HCT116 (cell line): ENCODE measurements at regions not wholly inside any gene's neighbourhood (a gene's known extent, or its start where the extent isn't known, plus 50 kb on each side); places are given as distances from the start of the nearest gene placed in this dataset.

ENCODE experiments used
- ATAC-seq: fragments of 200-7000 bp; cut with Tn5 transposase; 2 replicates; pipeline ENCODE4 v1.9.1; 2020; ENCODE audit warnings: mild to moderate bottlenecking, moderate library complexity
- BruUV-seq: library from RNA; stranded (reverse); fragments of 400-500 nt; replicated peaks from 2 replicates; lab custom pipeline; 2021; lab: Mats Ljungman, UMichigan
- CTCF ChIA-PET: fragments of 300-600 bp; sonication (Branson Sonifier 250); formaldehyde crosslinking; loops from one replicate; lab custom pipeline; 2021; ENCODE audit warnings: antibody characterized with exemption; lab: Charles Lee
- POLR2A ChIA-PET: fragments of 300-600, 350-600 bp; sonication (Branson Sonifier 250); formaldehyde crosslinking; loops from one replicate; lab custom pipeline; 2021; ENCODE audit warnings: antibody characterized with exemption; lab: Charles Lee
- RAD21 ChIA-PET, 2 experiments: fragments of 300-600 bp; sonication (Branson Sonifier 250); formaldehyde crosslinking; loops; one replicate each; lab custom pipeline; 2023; ENCODE audit warnings: low total read pairs in 2 of 2; ENCODE audit not compliant: uncharacterized antibody in 2 of 2, unreplicated experiment in 2 of 2, low non-redundant PET in 1 of 2; lab: Charles Lee
- DNase-seq: peaks from one replicate; pipeline ENCODE4 v3.0.0-alpha.2; 2010; ENCODE audit warnings: low read depth, low spot score
- H2AFZ ChIP-seq: fragments of 200-600 bp; shearing (Covaris generic), sonication (generic); 2 replicates; pipeline ENCODE4 v1.6.1; 2017; ENCODE audit warnings: low read depth, mixed run types, mixed read lengths, antibody characterized with exemption, low read length; ENCODE audit not compliant: poor library complexity, severe bottlenecking
- H3K27ac ChIP-seq: 2 replicates; pipeline ENCODE4 v1.5.1; 2012; ENCODE audit warnings: low read depth, low read length
- H3K27me3 ChIP-seq: fragments of 200-600 bp; sonication (generic); 2 replicates; pipeline ENCODE4 v1.6.1; 2016; ENCODE audit warnings: mixed run types, low read length, mixed read lengths; ENCODE audit not compliant: insufficient read depth
- H3K36me3 ChIP-seq, 2 experiments: fragments of 200-500 bp in 1 of 2; fragments of 200-600 bp in 1 of 2; sonication (Bioruptor generic) in 1 of 2; sonication (generic) in 1 of 2; 2 replicates each; pipeline versions ENCODE4 v1.5.1 to v1.6.1; 2014 to 2016; ENCODE audit warnings: low read length in 2 of 2, inconsistent platforms in 1 of 2, mixed read lengths in 1 of 2, mixed run types in 1 of 2; ENCODE audit not compliant: insufficient read depth in 2 of 2, control insufficient read depth in 1 of 2
- H3K4me1 ChIP-seq, 2 experiments: fragments of 200-600 bp in 1 of 2; sonication (generic) in 1 of 2; 2 replicates each; pipeline versions ENCODE4 v1.5.1 to v1.6.1; 2012 to 2017; ENCODE audit warnings: low read length in 2 of 2, inconsistent platforms in 1 of 2, mild to moderate bottlenecking in 1 of 2, mixed read lengths in 1 of 2, mixed run types in 1 of 2, moderate library complexity in 1 of 2; ENCODE audit not compliant: insufficient read depth in 2 of 2, control insufficient read depth in 1 of 2
- H3K4me2 ChIP-seq: fragments of 200-600 bp; sonication (generic); 2 replicates; pipeline ENCODE4 v1.6.1; 2017; ENCODE audit warnings: mixed run types, low read length, mixed read lengths
- H3K4me3 ChIP-seq, 2 experiments: fragments of 200-600 bp in 1 of 2; sonication (generic) in 1 of 2; replicated peaks in 1 of 2; 2 replicates each; pipeline ENCODE4 v1.5.1; 2011 to 2016; ENCODE audit warnings: low read length in 2 of 2, control low read depth in 1 of 2, low read depth in 1 of 2, mild to moderate bottlenecking in 1 of 2, mixed read lengths in 1 of 2, mixed run types in 1 of 2
- H3K79me2 ChIP-seq: fragments of 200-600 bp; sonication (generic); 2 replicates; pipeline ENCODE4 v1.6.1; 2017; ENCODE audit warnings: mild to moderate bottlenecking, mixed run types, low read length, moderate library complexity, mixed read lengths; ENCODE audit not compliant: insufficient read depth
- H3K9ac ChIP-seq: fragments of 200-600 bp; sonication (generic); 2 replicates; pipeline ENCODE4 v1.6.1; 2016; ENCODE audit warnings: low read length, mixed read lengths
- H3K9me2 ChIP-seq: fragments of 200-600 bp; sonication (generic), shearing (Covaris generic); 2 replicates; pipeline ENCODE4 v1.6.1; 2017; ENCODE audit warnings: mixed run types, mild to moderate bottlenecking, moderate library complexity; ENCODE audit not compliant: insufficient read depth
- H3K9me3 ChIP-seq, 2 experiments: fragments of 200-500 bp in 1 of 2; fragments of 200-600 bp in 1 of 2; sonication (Bioruptor generic) in 1 of 2; sonication (generic) in 1 of 2; 2 replicates each; pipeline ENCODE4 v1.6.1; 2014 to 2017; ENCODE audit warnings: low read length in 2 of 2, mixed read lengths in 2 of 2, inconsistent platforms in 1 of 2, low read depth in 1 of 2, mild to moderate bottlenecking in 1 of 2, mixed run types in 1 of 2, moderate library complexity in 1 of 2; ENCODE audit not compliant: control insufficient read depth in 1 of 2, insufficient read depth in 1 of 2
- H4K20me1 ChIP-seq: fragments of 200-600 bp; sonication (generic), shearing (Covaris generic); 2 replicates; pipeline ENCODE4 v1.6.1; 2017; ENCODE audit warnings: mixed run types, mild to moderate bottlenecking, moderate library complexity; ENCODE audit not compliant: insufficient read depth
- CBX3 ChIP-seq: IDR thresholded peaks from 2 replicates; pipeline ENCODE4 v1.6.1; 2012; ENCODE audit warnings: low read depth
- CEBPB ChIP-seq: IDR thresholded peaks from 2 replicates; pipeline ENCODE4 v1.6.1; 2012; ENCODE audit warnings: low read depth
- EGR1 ChIP-seq: IDR thresholded peaks from 2 replicates; pipeline ENCODE4 v1.6.1; 2012; ENCODE audit warnings: low read depth
- EZH2 ChIP-seq: fragments of 200-600 bp; sonication (generic); IDR thresholded peaks from 2 replicates; pipeline ENCODE4 v1.6.1; 2017; ENCODE audit warnings: antibody characterized with exemption, mixed run types
- EZH2phosphoT487 ChIP-seq: fragments of 200-600 bp; IDR thresholded peaks from 2 replicates; pipeline ENCODE4 v1.6.1; 2018; ENCODE audit warnings: antibody characterized with exemption, borderline replicate concordance
- RAD21 ChIP-seq: IDR thresholded peaks from 2 replicates; pipeline ENCODE4 v1.6.1; 2012; ENCODE audit warnings: low read depth, mild to moderate bottlenecking
- SIN3A ChIP-seq: IDR thresholded peaks from 2 replicates; pipeline ENCODE4 v1.6.1; 2012; ENCODE audit warnings: low read depth
- SP1 ChIP-seq: IDR thresholded peaks from 2 replicates; pipeline ENCODE4 v1.6.1; 2012; ENCODE audit warnings: low read depth
- SRF ChIP-seq: IDR thresholded peaks from 2 replicates; pipeline ENCODE4 v1.6.1; 2012; ENCODE audit warnings: low read depth
- TCF7L2 ChIP-seq: IDR thresholded peaks from 2 replicates; pipeline ENCODE4 v1.7.0; 2011; ENCODE audit warnings: borderline replicate concordance, inconsistent platforms; ENCODE audit not compliant: insufficient read depth, insufficient read length; ENCODE audit errors: extremely low read depth
- YY1 ChIP-seq: IDR thresholded peaks from 2 replicates; pipeline ENCODE4 v1.6.1; 2011; ENCODE audit warnings: low read length, low read depth, moderate library complexity, mild to moderate bottlenecking; ENCODE audit not compliant: insufficient replicate concordance; ENCODE audit errors: extremely low read depth
- ZFX ChIP-seq: fragments of 450-650 bp; IDR thresholded peaks from 2 replicates; pipeline ENCODE4 v1.6.1; 2017
- intact Hi-C: fragments of 100-400 bp; cut with micrococcal nuclease; formaldehyde crosslinking; loops from 2 replicates; pipeline ENCODE4 v1.10.0; 2022
- TF ChIP-seq, protein P1 (sequence below): IDR thresholded peaks from 2 replicates; pipeline ENCODE4 v1.6.1; 2012
- TF ChIP-seq, protein P2 (sequence below): IDR thresholded peaks from 2 replicates; pipeline ENCODE4 v1.6.1; 2012

- TF ChIP-seq EZH2phosphoT487 (no peak), SIN3A (no peak), CEBPB (no peak)
- TF ChIP-seq, protein P1, sequence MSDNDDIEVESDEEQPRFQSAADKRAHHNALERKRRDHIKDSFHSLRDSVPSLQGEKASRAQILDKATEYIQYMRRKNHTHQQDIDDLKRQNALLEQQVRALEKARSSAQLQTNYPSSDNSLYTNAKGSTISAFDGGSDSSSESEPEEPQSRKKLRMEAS = no peak
- TF ChIP-seq, protein P2, sequence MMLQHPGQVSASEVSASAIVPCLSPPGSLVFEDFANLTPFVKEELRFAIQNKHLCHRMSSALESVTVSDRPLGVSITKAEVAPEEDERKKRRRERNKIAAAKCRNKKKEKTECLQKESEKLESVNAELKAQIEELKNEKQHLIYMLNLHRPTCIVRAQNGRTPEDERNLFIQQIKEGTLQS = no peak
- H4K20me1 ChIP-seq = no peaks in the 10 kb centered on the region
- no TSS peak for BruUV-seq
- ChIA-PET POLR2A (no interaction called here), RAD21 (no interaction called here), CTCF (no interaction called here)
- H3K9me3 ChIP-seq = no peaks in the 10 kb centered on the region
- intact Hi-C loops = no loop called here
- H3K9me2 ChIP-seq = no peaks in the 10 kb centered on the region
- H3K27ac ChIP-seq = no peak overlapping the region
- H3K4me2 ChIP-seq = no peak overlapping the region
- H3K9ac ChIP-seq = no peak overlapping the region
- H3K36me3 ChIP-seq = no peaks in the 10 kb centered on the region
- H3K79me2 ChIP-seq = no peaks in the 10 kb centered on the region
- H3K4me3 ChIP-seq = no peak overlapping the region
- no peaks in the 10 kb centered on the region for H3K27me3 ChIP-seq
- ATAC-seq (no peak), DNase-seq (no peak)
- H2AFZ ChIP-seq = no peak overlapping the region
- H3K4me1 ChIP-seq = peaks cover 0 to under 1% of the 10 kb centered on the region in 2 experiments; a peak in 2 of 4 replicates
Observed at GRCh38 chr4:122050841-122051240, 99.0 kb upstream of the TRPC3 start.

- no peaks in the 10 kb centered on the region for H3K27me3 ChIP-seq
- no peak overlapping the region for H2AFZ ChIP-seq
- no peak overlapping the region for H3K9ac ChIP-seq
- H3K27ac ChIP-seq = no peak overlapping the region
- no peaks in the 10 kb centered on the region for H3K9me2 ChIP-seq
- peaks cover 3 to 9% of the 10 kb centered on the region in 2 experiments; a peak in 3 of 4 replicates for H3K4me1 ChIP-seq
- no peak for ATAC-seq
- ChIA-PET RAD21 (no interaction called here), CTCF (no interaction called here), POLR2A (no interaction called here)
- H3K36me3 ChIP-seq = no peaks in the 10 kb centered on the region
- intact Hi-C loops = no loop called here
- no peaks in the 10 kb centered on the region for H4K20me1 ChIP-seq
- no peaks in the 10 kb centered on the region for H3K79me2 ChIP-seq
- H3K4me3 ChIP-seq = no peak overlapping the region
- H3K4me2 ChIP-seq = no peak overlapping the region
- no TSS peak for BruUV-seq
- H3K9me3 ChIP-seq = no peaks in the 10 kb centered on the region
- DNase-seq = no peak
- TF ChIP-seq SP1 (no peak), ZFX (no peak), CBX3 (no peak), EGR1 (no peak), EZH2 (no peak), TCF7L2 (no peak), YY1 (no peak), RAD21 (no peak), SRF (no peak)
- TF ChIP-seq, protein P2 = no peak
Observed at GRCh38 chr4:122047456-122048425, 95.9 kb upstream of the TRPC3 start.
